ENCODE measurements at regions not wholly inside any gene's neighbourhood (a gene's known extent, or its start where the extent isn't known, plus 50 kb on each side); places are given as distances from the start of the nearest gene placed in this dataset.

GRCh38 chr1:115577513-115577912 is 64.3 kb upstream of the VANGL1 start:
- DNase-seq = no peak

- DNase-seq = no peak
Observed at GRCh38 chr1:115575661-115576060, 66.1 kb upstream of the VANGL1 start.

- DNase-seq = no peak
Observed at GRCh38 chr1:115572710-115573109, 69.1 kb upstream of the VANGL1 start.

- no peak for DNase-seq
Observed at GRCh38 chr1:115567431-115567830, 74.3 kb upstream of the VANGL1 start.

- DNase-seq = no peak
Observed at GRCh38 chr1:115565791-115566190, 76.0 kb upstream of the VANGL1 start.

GRCh38 chr1:115565353-115565752 is 76.4 kb upstream of the VANGL1 start:
- DNase-seq = no peak

- no peak for DNase-seq
Observed at GRCh38 chr1:115564201-115564600, 77.6 kb upstream of the VANGL1 start.

GRCh38 chr1:115560027-115560426 is 81.7 kb upstream of the VANGL1 start:
- DNase-seq = no peak

GRCh38 chr1:115558275-115558674 is 83.5 kb upstream of the VANGL1 start:
- DNase-seq = no peak

- no peak for DNase-seq
Observed at GRCh38 chr1:115557715-115558114, 84.1 kb upstream of the VANGL1 start.

- no peak for DNase-seq
Observed at GRCh38 chr1:115556236-115556635, 85.5 kb upstream of the VANGL1 start.

GRCh38 chr1:115555446-115555845 is 86.3 kb upstream of the VANGL1 start:
- DNase-seq = no peak

GRCh38 chr1:115547696-115548095 is 94.1 kb upstream of the VANGL1 start:
- DNase-seq = no peak

- no peak for DNase-seq
Observed at GRCh38 chr1:115546846-115547245, 94.9 kb upstream of the VANGL1 start.

GRCh38 chr1:115545791-115546733 is 95.7 kb upstream of the VANGL1 start:
- DNase-seq = no peak

GRCh38 chr1:115545096-115545720 is 96.6 kb upstream of the VANGL1 start:
- no peak for DNase-seq

GRCh38 chr1:115544131-115544530 is 97.6 kb upstream of the VANGL1 start:
- no peak for DNase-seq

GRCh38 chr1:115543247-115543646 is 98.5 kb upstream of the VANGL1 start:
- no peak for DNase-seq

- no peak for DNase-seq
Observed at GRCh38 chr1:115539736-115540135, 102.0 kb upstream of the VANGL1 start.

GRCh38 chr1:115539061-115539460 is 102.7 kb upstream of the VANGL1 start:
- DNase-seq = no peak

- no peak for DNase-seq
Observed at GRCh38 chr1:115538579-115538978, 103.2 kb upstream of the VANGL1 start.

- DNase-seq = no peak
Observed at GRCh38 chr1:115537415-115537814, 104.4 kb upstream of the VANGL1 start.

GRCh38 chr1:115536279-115536816 is 105.4 kb upstream of the VANGL1 start:
- DNase-seq = no peak

- DNase-seq = no peak
Observed at GRCh38 chr1:115534106-115534505, 107.7 kb upstream of the VANGL1 start.

Measured in CD4-positive, alpha-beta T cell treated with Interferon alpha-2 for 1 hour (primary cell).